ENCODE measurements at regions not wholly inside any gene's neighbourhood (a gene's known extent, or its start where the extent isn't known, plus 50 kb on each side); places are given as distances from the start of the nearest gene placed in this dataset.

GRCh38 chr11:121797496-121797895 is 318.5 kb downstream of the BLID start:
- DNase-seq = no peak
- Mint-ChIP-seq H3K27me3 (ENCODE audit: unreplicated experiment) (peaks cover 2% of the 10 kb centered on the region), H3K4me1 (ENCODE audit: low read depth, unreplicated experiment) (no peaks in the 10 kb centered on the region), H3K27ac (ENCODE audit: unreplicated experiment) (no peak overlapping the region), H3K36me3 (ENCODE audit: unreplicated experiment) (no peaks in the 10 kb centered on the region), H3K9me3 (ENCODE audit: unreplicated experiment) (peaks cover 2% of the 10 kb centered on the region), H3K4me3 (ENCODE audit: unreplicated experiment) (no peak overlapping the region)
- TF ChIP-seq CTCF (IDR thresholded peaks at IDR 0.05; ENCODE audit: partially characterized antibody, unreplicated experiment) = no peak

- no peak for DNase-seq
- Mint-ChIP-seq H3K27me3 (ENCODE audit: unreplicated experiment) (peaks cover 2% of the 10 kb centered on the region), H3K4me3 (ENCODE audit: unreplicated experiment) (no peak overlapping the region), H3K27ac (ENCODE audit: unreplicated experiment) (no peak overlapping the region), H3K36me3 (ENCODE audit: unreplicated experiment) (no peaks in the 10 kb centered on the region), H3K4me1 (ENCODE audit: low read depth, unreplicated experiment) (no peaks in the 10 kb centered on the region), H3K9me3 (ENCODE audit: unreplicated experiment) (peaks cover 3% of the 10 kb centered on the region)
- no peak for TF ChIP-seq CTCF (IDR thresholded peaks at IDR 0.05; ENCODE audit: partially characterized antibody, unreplicated experiment)
These were observed 320.8 kb downstream of the BLID start for GRCh38 chr11:121795174-121795573.

- no peaks in the 10 kb centered on the region for H3K27me3 Mint-ChIP-seq (ENCODE audit: unreplicated experiment)
- no peak overlapping the region for H3K27ac Mint-ChIP-seq (ENCODE audit: unreplicated experiment)
- H3K4me1 Mint-ChIP-seq (ENCODE audit: low read depth, unreplicated experiment) = no peaks in the 10 kb centered on the region
- TF ChIP-seq CTCF (IDR thresholded peaks at IDR 0.05; ENCODE audit: partially characterized antibody, unreplicated experiment) = no peak
- no peak overlapping the region for H3K4me3 Mint-ChIP-seq (ENCODE audit: unreplicated experiment)
- H3K36me3 Mint-ChIP-seq (ENCODE audit: unreplicated experiment) = no peaks in the 10 kb centered on the region
- no peak for DNase-seq
- H3K9me3 Mint-ChIP-seq (ENCODE audit: unreplicated experiment) = peaks cover 3% of the 10 kb centered on the region
These were observed 321.3 kb downstream of the BLID start for GRCh38 chr11:121794671-121795141.

GRCh38 chr11:121793916-121794315 is 322.1 kb downstream of the BLID start:
- Mint-ChIP-seq H3K9me3 (ENCODE audit: unreplicated experiment) (peaks cover 2% of the 10 kb centered on the region), H3K4me1 (ENCODE audit: low read depth, unreplicated experiment) (no peaks in the 10 kb centered on the region), H3K4me3 (ENCODE audit: unreplicated experiment) (no peak overlapping the region), H3K27me3 (ENCODE audit: unreplicated experiment) (no peaks in the 10 kb centered on the region), H3K36me3 (ENCODE audit: unreplicated experiment) (no peaks in the 10 kb centered on the region), H3K27ac (ENCODE audit: unreplicated experiment) (no peak overlapping the region)
- no peak for DNase-seq
- no peak for TF ChIP-seq CTCF (IDR thresholded peaks at IDR 0.05; ENCODE audit: partially characterized antibody, unreplicated experiment)

- Mint-ChIP-seq H3K4me1 (ENCODE audit: low read depth, unreplicated experiment) (no peaks in the 10 kb centered on the region), H3K9me3 (ENCODE audit: unreplicated experiment) (peaks cover 2% of the 10 kb centered on the region), H3K36me3 (ENCODE audit: unreplicated experiment) (no peaks in the 10 kb centered on the region), H3K27me3 (ENCODE audit: unreplicated experiment) (no peaks in the 10 kb centered on the region), H3K27ac (ENCODE audit: unreplicated experiment) (no peak overlapping the region), H3K4me3 (ENCODE audit: unreplicated experiment) (no peak overlapping the region)
- DNase-seq = no peak
- no peak for TF ChIP-seq CTCF (IDR thresholded peaks at IDR 0.05; ENCODE audit: partially characterized antibody, unreplicated experiment)
These were observed 322.7 kb downstream of the BLID start for GRCh38 chr11:121793291-121793690.
